Mesenchymal stem cell (in vitro differentiated cells and primary cell): ENCODE measurements at regions not wholly inside any gene's neighbourhood (a gene's known extent, or its start where the extent isn't known, plus 50 kb on each side); places are given as distances from the start of the nearest gene placed in this dataset.

ENCODE experiments used
- DNase-seq: peaks from one replicate; pipeline ENCODE4 v3.0.0-alpha.2; 2013
- H2AFZ ChIP-seq: one replicate; pipeline ENCODE4 v1.6.1; 2013; ENCODE audit warnings: low read depth, mild to moderate bottlenecking, control low read depth, inconsistent platforms, low read length, moderate library complexity
- H2AK5ac ChIP-seq: 2 replicates; pipeline ENCODE4 v1.6.1; 2013; ENCODE audit warnings: low read length, moderate library complexity, mild to moderate bottlenecking, inconsistent platforms; ENCODE audit not compliant: severe bottlenecking
- H2BK120ac ChIP-seq: one replicate; pipeline ENCODE4 v1.6.1; 2013; ENCODE audit warnings: low read depth, mild to moderate bottlenecking, inconsistent platforms, low read length, moderate library complexity
- H2BK12ac ChIP-seq, 2 experiments: one replicate each; pipeline ENCODE4 v1.6.1; 2013; ENCODE audit warnings: inconsistent platforms in 2 of 2, low read length in 2 of 2, mild to moderate bottlenecking in 2 of 2, moderate library complexity in 2 of 2, control low read depth in 1 of 2
- H2BK15ac ChIP-seq: one replicate; pipeline ENCODE4 v1.6.1; 2013; ENCODE audit warnings: mild to moderate bottlenecking, low read depth, inconsistent platforms; ENCODE audit not compliant: poor library complexity, severe bottlenecking
- H2BK5ac ChIP-seq: 2 replicates; pipeline ENCODE4 v1.6.1; 2013; ENCODE audit warnings: low read depth, mild to moderate bottlenecking, low read length, control low read depth, inconsistent platforms; ENCODE audit not compliant: poor library complexity, severe bottlenecking
- H3K14ac ChIP-seq, 2 experiments: one replicate each; pipeline ENCODE4 v1.6.1; 2013; ENCODE audit warnings: inconsistent platforms in 2 of 2, low read length in 2 of 2, control low read depth in 1 of 2, mild to moderate bottlenecking in 1 of 2, moderate library complexity in 1 of 2
- H3K18ac ChIP-seq, 2 experiments: one replicate each; pipeline ENCODE4 v1.6.1; 2013; ENCODE audit warnings: inconsistent platforms in 2 of 2, low read length in 2 of 2, control low read depth in 1 of 2, low read depth in 1 of 2, mild to moderate bottlenecking in 1 of 2
- H3K23ac ChIP-seq, 2 experiments: one replicate each; pipeline ENCODE4 v1.6.1; 2013; ENCODE audit warnings: inconsistent platforms in 2 of 2, low read length in 2 of 2, mild to moderate bottlenecking in 2 of 2, moderate library complexity in 2 of 2, control low read depth in 1 of 2
- H3K27ac ChIP-seq: 2 replicates; pipeline ENCODE4 v1.5.1; 2013; ENCODE audit warnings: mild to moderate bottlenecking, moderate library complexity, low read length, control low read depth, inconsistent platforms; ENCODE audit not compliant: poor library complexity, severe bottlenecking
- H3K27me3 ChIP-seq, 2 experiments: 2 replicates each; pipeline versions ENCODE4 v1.6.1 to v1.7.0; 2013; ENCODE audit warnings: low read length in 2 of 2, mild to moderate bottlenecking in 2 of 2, moderate library complexity in 2 of 2, control low read depth in 1 of 2, inconsistent platforms in 1 of 2; ENCODE audit not compliant: control insufficient read depth in 1 of 2, insufficient read depth in 1 of 2
- H3K36me3 ChIP-seq, 2 experiments: 2 replicates each; pipeline versions ENCODE4 v1.6.1 to v1.7.0; 2013; ENCODE audit warnings: low read length in 2 of 2, control low read depth in 1 of 2, inconsistent platforms in 1 of 2, low read depth in 1 of 2, mild to moderate bottlenecking in 1 of 2; ENCODE audit not compliant: insufficient read depth in 2 of 2, control insufficient read depth in 1 of 2
- H3K4ac ChIP-seq, 2 experiments: one replicate each; pipeline ENCODE4 v1.6.1; 2013; ENCODE audit warnings: inconsistent platforms in 2 of 2, low read length in 2 of 2, mild to moderate bottlenecking in 2 of 2, moderate library complexity in 2 of 2, control low read depth in 1 of 2, low read depth in 1 of 2
- H3K4me1 ChIP-seq: 2 replicates; pipeline ENCODE4 v1.6.1; 2013; ENCODE audit warnings: low read depth, low read length, control low read depth; ENCODE audit not compliant: control insufficient read depth, insufficient read depth
- H3K4me2 ChIP-seq: 2 replicates; pipeline ENCODE4 v1.6.1; 2013; ENCODE audit warnings: low read length, mild to moderate bottlenecking, inconsistent platforms; ENCODE audit not compliant: poor library complexity, severe bottlenecking
- H3K4me3 ChIP-seq, 2 experiments: 2 replicates each; pipeline versions ENCODE4 v1.5.1 to v1.7.0; 2013; ENCODE audit warnings: low read length in 2 of 2, mild to moderate bottlenecking in 2 of 2, control low read depth in 1 of 2, low read depth in 1 of 2; ENCODE audit not compliant: insufficient read depth in 1 of 2
- H3K79me1 ChIP-seq: replicated peaks from 2 replicates; pipeline ENCODE4 v1.6.1; 2013; ENCODE audit warnings: mild to moderate bottlenecking, control low read depth, low read length, inconsistent platforms; ENCODE audit not compliant: poor library complexity, severe bottlenecking
- H3K9ac ChIP-seq: 2 replicates; pipeline ENCODE4 v1.7.0; 2013; ENCODE audit warnings: mild to moderate bottlenecking, low read length, moderate library complexity
- H3K9me3 ChIP-seq: 2 replicates; pipeline ENCODE4 v1.7.0; 2013; ENCODE audit warnings: mild to moderate bottlenecking, low read length; ENCODE audit not compliant: control insufficient read depth
- H4K8ac ChIP-seq: one replicate; pipeline ENCODE4 v1.6.1; 2013; ENCODE audit warnings: inconsistent platforms, mild to moderate bottlenecking, low read length, moderate library complexity
- H4K91ac ChIP-seq: one replicate; pipeline ENCODE4 v1.6.1; 2013; ENCODE audit warnings: mild to moderate bottlenecking, low read length, inconsistent platforms
- WGBS: methylation state at CpG from one replicate; pipeline ENCODE4 v1.1.7; 2013; ENCODE audit warnings: mixed read lengths; 5-methylcytosine and 5-hydroxymethylcytosine counted together

GRCh38 chr2:57888463-57888862 is 158.1 kb upstream of the VRK2 start:
- Histone ChIP-seq H3K36me3 (no peaks in the 10 kb centered on the region), H3K4me1 (no peaks in the 10 kb centered on the region), H3K14ac (no peak overlapping the region), H2BK120ac (no peak overlapping the region), H3K27me3 (no peaks in the 10 kb centered on the region), H4K8ac (no peak overlapping the region), H3K23ac (no peak overlapping the region), H3K4ac (no peak overlapping the region), H3K9me3 (no peaks in the 10 kb centered on the region), H3K18ac (no peak overlapping the region), H3K4me2 (no peak overlapping the region), H2BK5ac (no peak overlapping the region), H2AK5ac (no peak overlapping the region), H4K91ac (no peak overlapping the region), H3K4me3 (no peak overlapping the region), H2BK12ac (no peak overlapping the region), H2BK15ac (no peak overlapping the region), H3K79me1 (no peaks in the 10 kb centered on the region), H3K27ac (no peak overlapping the region), H2AFZ (no peak overlapping the region), H3K9ac (no peak overlapping the region)
- 90% methylated on average over 3 of the region's 3 CpGs for WGBS
- DNase-seq: no peak

- no peak overlapping the region for H2BK15ac ChIP-seq
- H3K4me3 ChIP-seq: no peak overlapping the region
- no peak overlapping the region for H3K4me2 ChIP-seq
- H4K8ac ChIP-seq: no peak overlapping the region
- H3K4ac ChIP-seq: no peak overlapping the region
- no peaks in the 10 kb centered on the region for H3K36me3 ChIP-seq
- no peak overlapping the region for H2BK120ac ChIP-seq
- no peaks in the 10 kb centered on the region for H3K79me1 ChIP-seq
- H3K27ac ChIP-seq: no peak overlapping the region
- H3K9ac ChIP-seq: peak overlapping the region; percentile 16
- no peaks in the 10 kb centered on the region for H3K4me1 ChIP-seq
- no peak overlapping the region for H2AK5ac ChIP-seq
- H2BK5ac ChIP-seq: no peak overlapping the region
- H3K9me3 ChIP-seq: no peaks in the 10 kb centered on the region
- H3K27me3 ChIP-seq: no peaks in the 10 kb centered on the region
- H3K23ac ChIP-seq: no peak overlapping the region
- H2BK12ac ChIP-seq: no peak overlapping the region
- peak; percentile 47 for DNase-seq
- H4K91ac ChIP-seq: no peak overlapping the region
- H3K14ac ChIP-seq: no peak overlapping the region
- no peak overlapping the region for H2AFZ ChIP-seq
- no peak overlapping the region for H3K18ac ChIP-seq
Observed at GRCh38 chr2:57890464-57890863, 156.1 kb upstream of the VRK2 start.

- H2BK5ac ChIP-seq: no peak overlapping the region
- no peak overlapping the region for H3K4me3 ChIP-seq
- H3K27me3 ChIP-seq: no peaks in the 10 kb centered on the region
- no peaks in the 10 kb centered on the region for H3K36me3 ChIP-seq
- no peak overlapping the region for H3K23ac ChIP-seq
- H2AK5ac ChIP-seq: no peak overlapping the region
- H2AFZ ChIP-seq: no peak overlapping the region
- no peak overlapping the region for H3K4ac ChIP-seq
- no peaks in the 10 kb centered on the region for H3K79me1 ChIP-seq
- H3K27ac ChIP-seq: no peak overlapping the region
- no peak for DNase-seq
- H3K18ac ChIP-seq: no peak overlapping the region
- no peak overlapping the region for H2BK12ac ChIP-seq
- no peak overlapping the region for H3K14ac ChIP-seq
- peak overlapping the region; percentile 16 for H3K9ac ChIP-seq
- no peaks in the 10 kb centered on the region for H3K4me1 ChIP-seq
- H4K8ac ChIP-seq: no peak overlapping the region
- H3K9me3 ChIP-seq: no peaks in the 10 kb centered on the region
- H2BK120ac ChIP-seq: no peak overlapping the region
- H2BK15ac ChIP-seq: no peak overlapping the region
- no peak overlapping the region for H3K4me2 ChIP-seq
- 73% methylated on average over 2 of the region's 7 CpGs for WGBS
- H4K91ac ChIP-seq: no peak overlapping the region
Observed at GRCh38 chr2:57891086-57891712, 155.4 kb upstream of the VRK2 start.

DNA sequence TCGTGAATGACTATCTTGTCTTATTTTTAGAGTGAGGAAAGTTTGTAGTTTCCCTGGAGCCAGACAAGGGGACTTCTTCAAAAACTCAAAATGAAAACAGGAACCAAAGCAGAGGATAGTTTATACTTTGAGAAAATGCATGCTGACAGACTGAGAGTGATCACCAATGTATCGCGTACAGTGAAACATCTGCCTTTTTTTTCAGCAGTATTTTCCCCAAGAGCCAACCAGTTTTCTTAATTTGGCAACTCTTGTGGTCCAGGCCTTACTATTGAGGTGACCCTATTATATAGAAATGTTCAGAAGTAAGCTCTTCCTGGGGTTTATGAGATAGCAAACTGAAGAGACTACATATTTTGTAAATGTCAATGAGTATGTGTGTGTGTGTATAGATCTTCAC is 153.7 kb upstream of the VRK2 start:
- no peak overlapping the region for H2BK120ac ChIP-seq
- H2BK12ac ChIP-seq: no peak overlapping the region
- DNase-seq: no peak
- no peak overlapping the region for H3K4me2 ChIP-seq
- 94% methylated on average over 3 of the region's 3 CpGs for WGBS
- H3K79me1 ChIP-seq: no peaks in the 10 kb centered on the region
- H3K4ac ChIP-seq: no peak overlapping the region
- H3K4me3 ChIP-seq: no peak overlapping the region
- no peak overlapping the region for H3K14ac ChIP-seq
- no peaks in the 10 kb centered on the region for H3K4me1 ChIP-seq
- H2BK15ac ChIP-seq: no peak overlapping the region
- no peak overlapping the region for H3K18ac ChIP-seq
- no peak overlapping the region for H3K27ac ChIP-seq
- H3K9me3 ChIP-seq: no peaks in the 10 kb centered on the region
- no peak overlapping the region for H3K23ac ChIP-seq
- H4K8ac ChIP-seq: no peak overlapping the region
- no peak overlapping the region for H3K9ac ChIP-seq
- H2AFZ ChIP-seq: no peak overlapping the region
- no peaks in the 10 kb centered on the region for H3K36me3 ChIP-seq
- H3K27me3 ChIP-seq: no peaks in the 10 kb centered on the region
- H2AK5ac ChIP-seq: no peak overlapping the region
- H4K91ac ChIP-seq: no peak overlapping the region
- H2BK5ac ChIP-seq: no peak overlapping the region
